ENCODE measurements at regions not wholly inside any gene's neighbourhood (a gene's known extent, or its start where the extent isn't known, plus 50 kb on each side); places are given as distances from the start of the nearest gene placed in this dataset.
A peak's percentile ranks its signal among the peaks of the same experiment; 100 is the strongest.

- Histone ChIP-seq H4K20me1 (replicated peaks in 1 of 2; ENCODE audit: control insufficient read depth in 1 of 2, insufficient read depth in 2 of 2, low read length in 2 of 2) (no peaks in the 10 kb centered on the region), H3K9ac (replicated peaks in 1 of 4; ENCODE audit: extremely low read depth in 1 of 4, low read depth in 3 of 4, low read length in 3 of 4) (no peak overlapping the region), H2AFZ (ENCODE audit: low read length) (peak overlapping the region; percentile 56), H2BK120ac (replicated peaks; ENCODE audit: low read depth, low read length) (no peak overlapping the region), H2AK5ac (ENCODE audit: low read depth, low read length) (no peak overlapping the region), H3K4me2 (ENCODE audit: insufficient read depth in 1 of 2, low read depth in 2 of 2, low read length in 2 of 2) (no peak overlapping the region), H3K79me1 (ENCODE audit: low read depth, low read length) (no peaks in the 10 kb centered on the region), H3K14ac (ENCODE audit: insufficient read length) (no peak overlapping the region), H2BK20ac (ENCODE audit: low read length) (no peak overlapping the region), H3K36me3 (ENCODE audit: control insufficient read depth in 2 of 4, insufficient read depth in 4 of 4, low read length in 3 of 4) (no peaks in the 10 kb centered on the region), H3K4me3 (ENCODE audit: extremely low read depth in 1 of 4, insufficient read depth in 2 of 4, low read depth in 3 of 4, low read length in 4 of 4) (no peak overlapping the region), H3K23ac (ENCODE audit: insufficient read length) (no peak overlapping the region), H3K23me2 (ENCODE audit: low read depth, low read length) (no peaks in the 10 kb centered on the region), H3K27me3 (replicated peaks in 1 of 4; ENCODE audit: control insufficient read depth in 3 of 4, extremely low read depth in 1 of 4, insufficient read depth in 3 of 4, low read length in 3 of 4) (no peaks in the 10 kb centered on the region), H3K18ac (ENCODE audit: extremely low read depth, low read length) (no peak overlapping the region), H3K4me1 (replicated peaks in 1 of 4; ENCODE audit: control insufficient read depth in 3 of 4, insufficient read depth in 4 of 4, low read length in 3 of 4) (no peaks in the 10 kb centered on the region), H3K4ac (replicated peaks; ENCODE audit: insufficient read length, low read depth, low read length) (no peak overlapping the region), H4K8ac (ENCODE audit: extremely low read depth, insufficient read depth, low read length) (no peak overlapping the region), H3K9me3 (ENCODE audit: insufficient read depth in 2 of 2, low read depth in 1 of 2, low read length in 1 of 2) (no peaks in the 10 kb centered on the region), H2BK5ac (ENCODE audit: low read depth, low read length) (no peak overlapping the region), H2BK15ac (ENCODE audit: low read length) (no peak overlapping the region), H4K5ac (ENCODE audit: insufficient read length, low read depth, low read length) (no peak overlapping the region), H4K91ac (replicated peaks; ENCODE audit: insufficient read length, low read length) (no peak overlapping the region), H2BK12ac (ENCODE audit: low read depth, low read length) (no peak overlapping the region), H3K79me2 (ENCODE audit: control insufficient read depth in 1 of 2, insufficient read depth in 2 of 2, low read length in 2 of 2) (no peaks in the 10 kb centered on the region), H3K56ac (replicated peaks; ENCODE audit: insufficient read length, low read depth, low read length) (no peak overlapping the region), H3K27ac (ENCODE audit: low read depth, low read length) (no peak overlapping the region)
- POLR2A ChIA-PET (ENCODE audit: partially characterized antibody) = no interaction called here
- DNase-seq (ENCODE audit: low read depth in 1 of 2, low spot score in 2 of 2) (no peak), FAIRE-seq (no peak)
- 86% methylated on average over 5 of the region's 5 CpGs; no CpG with 5 or more reads in 1 of the 2 experiments for WGBS, 2 experiments (ENCODE audit: extremely low coverage in 1 of 2, insufficient coverage in 1 of 2, insufficient read length in 1 of 2, insufficient replicate concordance in 2 of 2, low coverage in 1 of 2, low lambda C conversion rate in 2 of 2, missing lambda C conversion rate in 1 of 2)
- CTCF ChIA-PET (ENCODE audit: partially characterized antibody) = interaction anchor here (2.4 kb wide), 1 partner anchor 31 kb away, joined by 8 read pairs; no protein-coding TSS in a partner anchor
- no peak for TF ChIP-seq SUZ12 (IDR thresholded peaks at IDR 0.05; ENCODE audit: low read length)
- no peak for TF ChIP-seq SIX5 (IDR thresholded peaks at IDR 0.05; ENCODE audit: low read depth, low read length)
- no peak for TF ChIP-seq CREB1 (IDR thresholded peaks at IDR 0.05)
- TF ChIP-seq GTF2F1 (IDR thresholded peaks at IDR 0.05; ENCODE audit: borderline replicate concordance, low read depth, low read length) = no peak
- no peak for TF ChIP-seq CTBP2 (IDR thresholded peaks at IDR 0.05; ENCODE audit: borderline replicate concordance, insufficient read depth, insufficient read length, low read length)
- TF ChIP-seq TCF12 (IDR thresholded peaks at IDR 0.05; ENCODE audit: low read depth, low read length) = no peak
- no peak for TF ChIP-seq SIRT6 (IDR thresholded peaks at IDR 0.05; ENCODE audit: low read length)
- TF ChIP-seq NANOG (IDR thresholded peaks at IDR 0.05; ENCODE audit: insufficient read depth, low read depth, low read length, poor library complexity, severe bottlenecking) = no peak
- no peak for TF ChIP-seq CBX5 (IDR thresholded peaks at IDR 0.05; ENCODE audit: low read depth, low read length)
- TF ChIP-seq KDM1A (IDR thresholded peaks at IDR 0.05; ENCODE audit: borderline replicate concordance, low read length) = no peak
- TF ChIP-seq POLR2AphosphoS5 (IDR thresholded peaks at IDR 0.05; ENCODE audit: low read depth, low read length) = no peak
- no peak for TF ChIP-seq SIN3A (conservative IDR thresholded peaks at IDR 0.05 in 1 of 2, IDR thresholded peaks at IDR 0.05 in 1 of 2; ENCODE audit: low read depth in 1 of 2, low read length in 2 of 2)
- TF ChIP-seq TBP (IDR thresholded peaks at IDR 0.05; ENCODE audit: low read depth, low read length) = no peak
These were observed 79.8 kb upstream of the ATP8A1 start for GRCh38 chr4:42736527-42737195.
